ENCODE measurements at regions not wholly inside any gene's neighbourhood (a gene's known extent, or its start where the extent isn't known, plus 50 kb on each side); places are given as distances from the start of the nearest gene placed in this dataset.
A peak's percentile ranks its signal among the peaks of the same experiment; 100 is the strongest.

DNA sequence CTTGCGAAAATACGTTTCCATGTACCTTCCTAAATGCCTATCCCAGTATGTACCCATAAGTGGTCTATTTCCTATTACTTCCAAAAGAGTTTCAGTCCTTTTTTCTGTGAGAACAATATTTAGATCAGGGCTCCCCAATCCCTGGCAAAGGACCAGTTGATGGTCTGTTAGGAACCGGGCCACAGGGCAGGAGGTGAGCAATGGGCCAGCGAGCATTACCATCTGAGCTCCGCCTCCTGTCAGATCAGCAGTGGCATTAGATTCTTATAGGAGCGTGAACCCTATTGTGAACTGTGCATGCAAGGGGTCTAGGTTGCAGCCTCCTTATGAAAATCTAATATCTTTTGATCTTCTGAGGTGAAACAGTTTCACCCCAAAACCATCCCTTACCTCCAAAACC is 859.1 kb downstream of the SLITRK6 start:
- no peak for DNase-seq

DNA sequence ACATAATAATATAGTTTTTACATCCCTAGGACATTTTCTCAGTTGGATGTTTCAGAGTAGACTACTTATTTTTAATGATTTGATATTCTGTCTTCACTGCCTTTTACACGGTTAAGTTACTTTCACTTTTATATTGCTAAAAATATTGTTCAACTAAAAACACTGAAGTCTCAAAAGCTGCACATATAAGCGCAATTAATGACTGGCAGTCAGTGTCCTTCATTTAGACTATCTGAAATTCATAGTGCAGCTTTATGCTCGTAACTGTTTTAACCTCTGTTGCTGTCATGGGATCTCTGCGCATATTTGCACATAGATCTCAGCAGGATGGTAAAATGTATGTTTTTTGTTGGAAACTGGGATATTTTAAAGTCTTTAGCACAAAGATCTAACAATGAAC is 864.3 kb downstream of the SLITRK6 start:
- no peak for DNase-seq

DNA sequence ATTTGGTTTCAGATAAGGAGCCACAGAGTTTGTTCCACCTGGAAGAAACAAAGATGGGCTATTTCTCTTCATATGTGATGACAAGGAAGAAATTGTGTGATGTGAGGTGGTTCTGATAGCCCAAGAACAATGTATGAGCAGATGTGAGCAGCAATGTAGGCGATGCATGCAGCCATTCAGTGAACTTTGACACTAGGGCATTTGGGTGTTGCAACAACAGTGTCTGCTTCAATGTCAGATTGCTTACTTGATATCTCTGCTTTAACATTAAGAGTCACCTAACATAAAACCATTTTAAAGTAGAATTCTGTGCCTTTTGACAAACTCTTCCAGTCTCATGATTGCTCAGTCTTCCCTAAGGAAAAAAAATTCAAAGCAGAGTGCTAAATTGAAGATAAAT is 865.4 kb downstream of the SLITRK6 start:
- no peak for DNase-seq

DNA sequence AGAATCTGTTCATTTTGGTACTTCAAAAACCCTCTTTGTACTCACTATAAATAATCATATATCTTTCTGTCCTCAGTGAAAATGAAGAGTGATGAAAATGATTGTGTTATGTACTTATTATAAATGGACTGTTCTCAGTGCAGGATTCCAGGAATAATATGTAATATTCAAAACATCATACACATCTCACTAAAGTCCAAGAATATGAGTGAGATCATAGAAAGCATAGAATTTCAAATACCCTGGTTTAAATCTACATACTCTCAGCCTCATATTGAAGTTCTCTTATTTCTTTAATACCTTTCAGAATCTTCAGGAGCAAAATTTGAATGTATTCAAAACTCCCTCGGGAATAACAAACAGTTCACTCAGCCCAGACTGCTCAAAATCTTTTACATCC is 868.0 kb downstream of the SLITRK6 start:
- DNase-seq, result no peak

DNA sequence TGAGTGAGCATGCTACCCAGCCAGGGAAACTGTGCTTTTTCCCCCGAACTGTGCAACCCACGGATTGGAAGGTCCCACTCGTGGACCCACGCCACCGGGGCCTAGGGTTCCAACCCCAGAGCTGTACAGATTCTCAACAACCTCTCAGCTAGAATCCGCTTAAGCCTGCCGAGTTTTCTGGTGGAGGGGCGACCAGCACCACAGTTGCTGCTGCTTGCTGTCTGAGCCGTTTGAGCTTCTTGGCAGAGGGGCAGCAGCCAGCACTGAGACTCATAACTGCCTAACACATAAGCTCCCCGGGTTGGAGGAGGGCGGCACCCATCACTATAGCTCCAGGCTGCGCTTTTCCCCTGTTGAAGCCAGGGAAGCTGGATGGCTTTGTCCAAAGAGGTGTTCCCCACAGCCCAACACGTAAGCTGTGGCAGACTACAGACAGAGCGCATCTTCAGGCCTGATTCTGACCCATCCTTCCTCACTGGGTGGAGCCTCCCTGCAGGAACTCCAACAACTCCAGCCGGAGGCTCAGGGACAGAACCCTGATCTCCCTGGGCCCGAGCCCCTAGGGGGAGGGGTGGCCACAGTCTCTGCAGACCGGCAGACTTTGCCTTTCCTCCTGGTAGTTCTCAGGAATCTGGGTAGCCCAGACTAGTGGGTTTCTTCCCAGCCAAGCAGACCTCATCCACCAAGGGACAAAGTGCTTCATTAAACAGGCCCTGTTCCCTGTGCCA is 871.6 kb downstream of the SLITRK6 start:
- no peak for DNase-seq

DNA sequence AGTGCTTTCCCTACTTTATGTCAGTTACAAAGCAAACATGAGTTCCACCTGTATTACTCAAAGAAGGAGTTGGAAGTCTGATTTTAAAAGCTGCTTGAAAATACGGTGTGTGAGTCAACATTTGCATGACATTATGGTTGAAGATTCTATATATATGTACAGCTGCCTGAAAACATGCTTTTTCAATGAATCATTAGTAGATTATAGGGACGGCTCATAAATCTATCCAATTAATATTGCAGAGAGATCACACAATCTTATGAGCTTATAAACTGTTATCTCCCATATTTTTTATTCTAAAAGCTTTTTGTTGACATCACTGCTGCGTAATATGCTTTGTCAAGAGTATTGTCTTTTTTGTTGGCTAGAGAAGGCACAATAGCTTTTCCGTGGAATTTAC is 873.8 kb downstream of the SLITRK6 start:
- no peak for DNase-seq

DNA sequence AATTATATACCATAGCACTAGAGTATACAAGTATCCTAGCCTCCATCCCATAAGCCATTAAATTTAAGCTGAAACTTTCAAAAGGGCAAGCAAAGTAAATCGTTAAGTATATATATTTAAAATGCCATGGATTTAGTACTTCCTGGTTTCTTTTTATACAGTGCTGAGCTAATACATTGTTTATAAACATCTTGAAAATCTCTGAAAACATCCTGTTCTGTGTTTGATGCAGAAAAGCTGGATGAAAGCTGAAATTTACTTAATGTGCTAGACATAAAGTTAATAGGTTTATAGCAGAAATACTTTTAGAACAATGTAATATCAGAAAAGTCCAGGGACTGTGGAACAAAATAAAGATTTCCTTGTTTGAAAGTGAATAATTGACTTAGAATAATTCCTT is 875.4 kb downstream of the SLITRK6 start:
- no peak for DNase-seq

DNA sequence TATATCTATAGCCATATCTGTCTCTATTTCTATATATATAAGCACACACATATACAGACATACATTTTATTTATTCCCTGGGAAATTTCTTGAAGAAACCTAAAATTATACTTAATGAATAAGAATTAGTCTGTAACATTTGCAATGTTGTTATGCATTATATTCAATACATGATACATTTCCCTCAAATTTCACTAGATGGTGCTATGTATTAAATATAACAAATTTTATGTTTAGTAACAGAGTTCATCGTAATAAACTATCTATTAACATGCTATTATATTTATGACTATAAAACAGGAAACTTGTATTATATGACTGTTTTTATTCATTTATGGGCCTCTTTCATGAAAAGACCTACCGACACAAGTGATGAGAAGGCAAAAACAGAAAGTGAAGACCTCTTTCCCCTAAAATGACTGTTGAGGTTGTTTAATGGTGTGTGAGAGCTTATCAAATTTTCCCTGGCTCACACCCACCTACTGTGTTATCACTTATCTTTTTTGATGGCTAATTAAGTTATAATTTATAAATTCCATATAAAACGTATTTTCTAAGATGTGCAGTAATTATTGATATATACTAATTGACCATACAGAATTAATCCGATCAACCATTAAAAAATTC is 881.9 kb downstream of the SLITRK6 start:
- DNase-seq, result no peak

DNA sequence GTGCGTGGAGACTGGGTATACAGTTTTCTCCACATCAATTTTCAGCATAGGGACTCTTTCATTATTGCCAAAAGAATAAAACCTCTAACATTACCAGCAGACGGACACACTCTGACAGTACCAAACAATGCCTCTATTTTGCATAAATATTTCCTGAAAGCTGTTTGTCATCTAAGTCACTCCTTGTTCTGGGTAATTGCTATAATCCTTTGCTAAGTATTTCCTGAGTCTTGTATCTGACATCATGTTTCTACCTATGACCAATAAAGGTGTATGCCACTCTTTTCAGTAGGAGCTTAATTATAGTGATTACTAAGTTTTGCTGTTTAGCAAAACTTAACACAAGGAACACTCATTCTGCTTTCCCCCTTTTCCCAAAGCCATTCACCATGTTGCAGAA is 886.5 kb downstream of the SLITRK6 start:
- no peak for DNase-seq

DNA sequence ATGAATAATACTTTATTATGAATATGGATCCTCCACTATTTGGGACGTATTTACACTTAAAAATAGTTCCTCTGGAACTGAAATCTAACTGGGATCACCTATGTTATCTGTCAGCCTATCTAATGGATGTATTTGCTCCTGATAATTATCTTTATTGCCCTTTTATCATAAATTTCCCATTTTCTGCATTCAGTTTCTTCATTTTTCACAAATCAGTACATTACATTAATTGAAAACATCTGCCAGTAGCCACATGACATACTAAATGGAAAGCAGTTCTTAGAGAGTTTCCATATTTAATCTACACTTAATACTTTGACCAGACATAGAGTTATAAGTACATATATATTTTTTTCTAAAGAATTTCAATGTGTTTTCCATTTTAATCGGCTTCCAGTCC is 888.8 kb downstream of the SLITRK6 start:
- DNase-seq, result no peak

DNA sequence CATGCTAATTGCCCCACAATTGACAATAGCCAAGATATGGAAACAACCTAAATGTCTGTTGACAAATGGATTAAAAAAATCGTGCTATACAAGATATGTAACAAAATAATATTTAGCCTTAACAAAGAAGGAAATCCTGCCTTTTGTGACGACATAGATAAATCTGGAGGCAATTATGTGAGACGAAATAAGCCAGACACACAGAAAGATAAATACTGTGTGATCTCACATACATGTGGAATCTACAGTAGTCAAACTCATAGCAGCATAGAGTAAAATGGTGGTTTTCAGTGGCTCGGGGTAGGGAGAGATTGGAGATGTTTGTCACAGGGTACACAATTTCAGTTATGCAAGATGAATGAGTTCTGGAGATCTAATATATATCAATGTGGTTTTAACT is 895.8 kb downstream of the SLITRK6 start:
- DNase-seq, result no peak

DNA sequence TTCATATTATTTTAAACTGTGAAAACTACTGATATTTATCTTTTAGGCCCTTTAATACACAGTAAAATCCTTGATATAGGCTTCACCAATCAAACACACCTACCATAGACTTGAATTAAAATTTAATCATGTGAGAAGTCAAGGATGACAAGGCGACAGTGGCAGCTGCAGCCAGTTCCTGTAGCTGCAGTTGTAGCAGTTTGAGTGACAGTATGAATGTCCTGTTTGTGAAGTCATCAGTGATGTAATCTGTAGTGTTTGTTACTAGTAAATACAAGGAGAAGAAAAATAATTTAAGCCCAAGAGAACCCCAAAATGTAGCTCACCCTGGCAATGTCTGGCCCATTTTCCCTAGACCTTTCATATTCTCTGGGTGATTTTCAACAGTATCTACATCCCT is 897.0 kb downstream of the SLITRK6 start:
- DNase-seq, result no peak

DNA sequence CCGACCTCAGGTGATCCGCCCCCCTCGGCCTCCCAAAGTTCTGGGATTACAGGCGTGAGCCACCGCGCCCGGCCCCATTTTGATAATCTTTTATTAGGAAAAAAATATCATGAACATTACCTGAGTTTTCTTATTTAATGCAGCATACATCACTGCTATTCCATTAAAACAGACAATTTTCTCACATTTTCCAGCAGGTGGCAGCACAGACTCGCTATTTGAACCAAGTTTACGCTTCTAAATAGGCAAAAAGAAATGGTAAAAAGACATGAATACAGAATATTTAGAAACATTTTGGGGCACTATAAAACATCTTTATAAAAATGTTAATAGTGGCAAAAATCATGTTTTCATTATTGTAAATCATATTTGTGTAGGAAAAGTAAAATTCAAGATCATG is 903.1 kb downstream of the SLITRK6 start:
- peak; percentile 7 for DNase-seq

DNA sequence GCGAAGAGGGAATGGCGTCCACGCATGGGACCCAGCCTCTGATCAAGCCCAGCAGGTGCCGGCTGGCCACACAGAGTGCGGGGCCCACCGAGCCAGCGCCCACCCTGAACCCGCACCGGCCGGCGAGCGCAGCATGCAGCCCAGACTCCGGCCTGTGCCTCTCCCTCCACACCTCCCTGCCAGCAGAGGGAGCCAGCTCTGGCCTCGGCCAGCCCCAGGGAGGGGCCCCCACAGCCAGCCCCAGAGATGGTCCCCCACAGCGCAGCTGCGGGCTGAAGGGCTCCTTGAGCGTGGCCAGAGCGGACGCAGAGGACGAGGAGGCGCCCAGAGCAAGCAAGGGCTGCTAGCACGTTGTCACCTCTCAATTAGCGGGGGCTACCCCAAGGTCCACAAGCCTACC is 904.5 kb downstream of the SLITRK6 start:
- DNase-seq, result no peak

DNA sequence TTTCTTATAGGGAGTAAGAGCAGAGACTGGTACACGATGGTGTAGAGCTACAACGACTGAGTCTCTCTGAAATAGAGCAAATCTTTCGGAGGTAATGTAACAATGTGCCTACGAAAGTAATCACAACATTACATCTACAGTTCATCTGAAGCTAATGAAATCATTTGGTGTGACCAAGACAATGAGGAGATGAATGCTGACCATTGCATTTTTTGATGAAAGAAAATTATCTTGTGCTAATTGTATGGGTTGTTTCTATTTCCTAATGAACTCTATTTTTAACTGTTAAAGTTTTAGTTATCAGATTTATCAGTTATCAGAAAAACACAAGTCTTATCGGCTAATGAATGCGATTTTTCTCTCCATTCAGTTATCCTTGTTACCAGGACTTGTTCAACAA is 913.4 kb downstream of the SLITRK6 start:
- DNase-seq, result no peak

DNA sequence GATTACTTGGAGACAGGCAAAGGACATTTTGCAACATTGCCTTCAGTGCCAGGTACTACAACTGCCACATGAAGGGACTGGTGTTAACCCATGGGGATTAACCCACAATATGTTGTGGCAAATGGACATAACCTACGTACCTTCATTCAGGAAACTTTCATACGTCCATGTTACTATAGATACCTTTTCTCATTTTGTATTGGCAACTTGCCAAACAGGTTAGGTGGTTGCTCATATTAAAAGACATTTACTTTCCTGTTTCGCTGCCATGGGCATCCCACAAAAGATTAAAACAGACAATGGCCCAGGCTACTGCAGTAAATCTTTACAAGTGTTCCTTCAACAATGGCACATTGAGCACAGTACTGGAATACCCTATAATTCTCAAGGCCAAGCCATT is 925.3 kb downstream of the SLITRK6 start:
- DNase-seq, result no peak

DNA sequence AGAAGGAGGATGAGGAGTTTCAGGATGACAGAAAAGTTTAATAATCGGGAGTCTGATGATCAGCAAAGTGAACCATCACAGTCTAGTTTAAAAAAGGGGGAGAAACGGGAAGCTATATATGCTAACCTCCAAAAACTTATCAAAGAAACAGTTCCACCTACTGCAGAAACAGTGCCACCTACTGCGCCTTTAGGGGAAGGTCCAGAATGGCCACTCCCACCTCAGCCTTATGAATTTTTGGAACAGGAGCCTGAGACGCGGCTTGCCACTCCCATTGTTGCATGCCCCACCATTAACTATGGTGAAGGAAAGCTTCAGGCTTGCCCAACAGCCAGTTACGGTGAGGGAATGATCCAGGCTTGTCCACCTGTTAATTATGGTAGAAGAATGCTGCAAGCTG is 929.0 kb downstream of the SLITRK6 start:
- no peak for DNase-seq

DNA sequence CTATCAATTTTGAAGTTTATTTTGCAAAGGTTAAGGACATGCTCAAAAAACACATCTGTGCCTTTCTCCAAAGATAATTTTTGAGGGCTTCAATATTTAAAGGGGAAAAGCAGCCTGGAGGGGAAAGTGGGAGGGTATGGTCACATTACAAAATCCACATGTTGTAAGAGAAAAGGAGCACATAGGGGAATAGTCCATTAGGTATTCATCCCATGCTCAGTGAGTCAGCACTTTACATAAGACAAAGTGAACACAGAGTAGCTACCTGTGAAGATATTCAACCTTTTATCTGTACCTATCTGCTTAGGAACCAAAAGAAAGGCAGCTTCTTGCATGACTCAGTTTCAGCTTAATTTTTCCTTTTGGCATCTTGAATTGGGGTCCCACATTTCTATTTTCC is 932.0 kb downstream of the SLITRK6 start:
- no peak for DNase-seq

DNA sequence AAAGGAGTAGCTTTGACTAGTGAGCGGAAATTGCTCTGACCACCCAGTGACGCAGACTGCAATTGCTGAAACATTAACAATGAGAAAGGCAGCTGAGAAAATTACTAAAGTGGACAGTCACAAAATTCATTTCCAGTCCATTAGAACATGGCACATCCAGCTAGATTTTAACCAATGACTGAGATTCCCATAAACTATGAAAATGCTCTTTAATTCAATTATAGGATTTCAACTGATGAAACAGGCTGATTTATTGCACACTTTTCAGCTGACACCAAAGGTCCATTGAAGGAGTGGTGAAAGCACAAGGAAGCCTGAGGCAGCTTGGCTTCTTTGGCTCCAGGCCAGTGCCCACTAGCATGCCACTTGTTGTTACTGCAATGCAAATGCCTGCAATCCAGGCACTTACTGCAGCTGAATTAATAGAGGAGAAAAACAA is 933.4 kb downstream of the SLITRK6 start:
- DNase-seq, result no peak

DNA sequence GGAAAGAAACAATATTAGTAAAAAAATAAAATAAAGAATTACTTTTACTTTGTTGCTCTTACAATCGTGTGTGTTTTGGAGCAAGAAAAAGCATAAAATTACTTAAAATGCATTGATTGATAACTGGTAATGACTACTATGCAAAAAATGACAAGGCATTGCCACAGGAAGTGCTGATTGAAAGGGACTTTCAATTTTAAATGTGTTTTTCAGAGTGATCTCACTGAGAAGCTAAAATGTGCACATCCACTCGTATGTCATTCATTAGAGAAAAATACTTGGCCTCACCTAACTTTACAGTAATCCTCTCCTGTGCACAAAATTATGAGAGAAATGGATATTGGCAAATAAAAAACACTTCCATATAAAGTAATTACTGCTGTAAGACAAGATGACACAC is 934.9 kb downstream of the SLITRK6 start:
- no peak for DNase-seq

DNA sequence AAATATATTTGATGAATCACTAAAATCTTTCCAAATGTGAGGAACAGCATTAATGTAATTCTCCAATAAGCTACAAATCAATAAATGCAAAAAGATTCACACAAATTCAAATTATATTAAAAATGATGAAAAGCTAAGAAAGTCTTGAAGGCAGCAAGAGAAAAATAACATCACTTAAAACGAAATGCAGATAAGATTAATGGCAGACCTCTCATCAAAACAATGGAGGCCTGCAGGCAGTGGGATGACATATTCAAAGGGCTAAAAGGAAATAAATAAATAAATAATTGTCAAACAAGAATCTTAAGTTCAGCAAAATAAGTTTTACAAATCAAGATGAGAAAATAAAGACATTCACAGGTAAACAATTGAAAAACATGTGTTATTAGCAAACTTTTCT is 952.1 kb downstream of the SLITRK6 start:
- no peak for DNase-seq

DNA sequence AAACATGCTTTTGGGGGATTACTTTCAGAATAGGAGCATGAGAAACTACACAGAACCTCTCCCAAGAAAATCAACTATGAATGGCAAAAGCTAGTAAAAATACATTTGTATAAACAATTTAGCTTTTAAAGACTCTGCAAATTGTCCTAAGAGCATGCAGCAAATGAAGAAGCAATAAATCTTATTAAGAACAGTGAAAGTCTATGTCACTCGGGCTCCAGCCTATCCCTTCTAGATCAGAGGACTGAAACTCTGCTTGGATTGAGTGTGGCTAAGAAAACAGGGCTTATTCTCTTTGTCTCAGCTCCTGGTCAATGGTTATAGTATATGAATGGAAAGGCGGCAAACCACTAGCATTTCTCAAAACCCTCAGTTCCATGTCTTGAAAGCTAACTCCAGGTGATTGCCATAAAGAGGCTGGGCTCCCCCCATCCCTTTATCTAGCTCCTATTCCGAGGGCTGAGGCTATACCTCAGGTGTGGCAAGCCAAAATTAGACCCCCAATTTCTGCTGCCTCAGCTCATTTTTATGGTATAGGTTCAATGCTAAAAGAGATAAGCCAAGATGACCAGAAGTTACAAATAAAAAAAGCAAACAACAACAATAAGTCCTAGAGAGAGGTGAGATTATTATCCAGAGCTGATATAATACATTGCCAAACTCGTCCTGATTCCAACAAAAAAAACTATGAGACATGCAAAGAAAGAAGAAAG is 953.2 kb downstream of the SLITRK6 start:
- no peak for DNase-seq

DNA sequence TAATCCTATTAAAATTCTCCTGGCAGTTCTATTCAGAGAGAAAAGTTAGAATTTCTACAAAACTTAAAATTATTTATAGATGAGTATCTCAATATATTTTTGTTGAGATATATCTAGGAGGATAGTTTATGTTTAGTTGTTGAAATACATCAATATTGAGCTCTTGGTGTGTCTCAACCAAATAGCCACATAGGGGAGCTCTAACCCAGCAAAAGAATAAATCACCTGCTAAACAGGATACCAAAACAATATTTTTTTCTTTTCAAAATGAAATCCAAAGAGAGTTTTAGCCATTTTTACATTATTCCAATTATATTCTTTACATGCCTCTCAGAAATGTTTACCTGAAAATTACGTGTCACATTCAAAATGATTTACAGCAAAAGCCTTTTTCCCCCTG is 954.7 kb downstream of the SLITRK6 start:
- DNase-seq, result no peak

DNA sequence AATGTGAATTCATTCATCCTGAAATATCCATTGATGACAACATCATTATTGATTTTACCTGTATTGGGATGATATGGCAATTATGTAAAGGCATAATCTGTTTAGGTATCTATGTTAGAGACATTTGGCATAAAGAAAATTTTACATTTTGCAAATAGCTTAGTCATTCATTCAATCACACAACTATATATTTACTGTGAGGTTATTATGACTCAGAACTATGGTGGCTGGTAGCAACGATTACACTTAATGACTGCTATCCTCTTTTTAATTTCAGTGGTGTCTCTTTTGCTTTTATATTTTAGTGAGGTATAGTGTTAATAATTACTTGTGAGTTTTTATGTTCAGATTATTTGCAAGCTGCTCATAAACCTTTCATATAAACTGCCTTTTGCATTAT is 955.9 kb downstream of the SLITRK6 start:
- DNase-seq, result no peak

Data from T-helper 9 cell (primary cell).